ENCODE measurements at regions not wholly inside any gene's neighbourhood (a gene's known extent, or its start where the extent isn't known, plus 50 kb on each side); places are given as distances from the start of the nearest gene placed in this dataset.

DNA sequence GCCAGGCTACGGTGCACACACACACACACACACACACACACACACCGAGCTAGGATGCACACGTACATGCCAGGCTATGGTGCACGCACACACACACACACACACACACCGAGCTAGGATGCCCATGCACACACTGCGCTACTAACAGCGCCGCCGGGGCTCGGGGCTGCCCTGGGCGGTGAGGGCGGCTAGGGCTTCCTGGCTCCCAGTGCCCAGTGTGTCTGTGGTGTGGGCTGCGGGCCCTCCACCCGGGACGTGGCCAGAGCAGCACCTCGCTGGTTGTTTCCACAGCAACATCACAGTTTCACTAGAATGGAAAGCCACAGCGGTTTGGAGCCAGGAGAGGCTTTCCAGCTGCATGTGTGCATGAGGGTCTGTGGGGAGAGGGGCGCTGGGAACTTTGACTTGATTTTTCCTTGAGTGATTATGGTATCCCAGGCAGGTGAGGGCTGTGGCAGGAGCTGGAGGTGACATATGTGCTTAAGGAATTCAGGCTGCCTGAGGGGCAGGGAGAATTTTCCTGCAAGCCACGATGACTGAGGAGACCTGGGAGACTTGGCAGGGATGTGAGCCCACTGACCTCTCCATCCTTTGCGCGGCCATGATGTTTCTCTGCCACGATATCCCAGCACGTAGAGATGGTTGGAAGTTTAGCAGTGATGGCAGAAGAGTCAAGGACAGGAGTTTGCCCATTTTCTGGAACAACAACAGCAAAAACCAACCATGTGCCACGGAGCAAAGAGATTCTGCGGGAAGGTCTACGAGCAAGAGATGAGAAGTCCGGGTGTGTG is 195.9 kb downstream of the SNX19 start:
- no peak for DNase-seq

- no peak for DNase-seq
Measured at GRCh38 chr11:130721023-130721681, 195.1 kb downstream of the SNX19 start.

- DNase-seq: no peak
Measured at GRCh38 chr11:130721736-130722135, 194.5 kb downstream of the SNX19 start.

DNA sequence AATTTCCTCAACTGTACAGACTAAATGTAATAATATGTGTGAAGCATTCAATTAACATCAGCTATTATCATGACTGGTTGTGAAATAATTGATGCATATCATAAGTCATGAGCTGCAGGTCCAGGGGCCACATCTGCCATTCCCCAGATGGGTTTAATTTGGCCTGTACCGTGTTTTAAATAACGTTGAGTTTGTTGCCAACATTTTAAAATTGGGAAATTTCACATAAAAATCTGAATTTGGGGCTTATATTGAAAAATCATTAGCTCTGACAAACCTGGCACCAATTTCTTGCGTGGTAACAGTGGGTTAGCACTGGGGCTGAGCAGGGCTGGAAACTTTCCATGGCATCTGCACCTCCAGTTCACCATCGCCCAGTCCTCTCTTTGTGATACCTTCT is 193.9 kb downstream of the SNX19 start:
- DNase-seq: no peak

DNA sequence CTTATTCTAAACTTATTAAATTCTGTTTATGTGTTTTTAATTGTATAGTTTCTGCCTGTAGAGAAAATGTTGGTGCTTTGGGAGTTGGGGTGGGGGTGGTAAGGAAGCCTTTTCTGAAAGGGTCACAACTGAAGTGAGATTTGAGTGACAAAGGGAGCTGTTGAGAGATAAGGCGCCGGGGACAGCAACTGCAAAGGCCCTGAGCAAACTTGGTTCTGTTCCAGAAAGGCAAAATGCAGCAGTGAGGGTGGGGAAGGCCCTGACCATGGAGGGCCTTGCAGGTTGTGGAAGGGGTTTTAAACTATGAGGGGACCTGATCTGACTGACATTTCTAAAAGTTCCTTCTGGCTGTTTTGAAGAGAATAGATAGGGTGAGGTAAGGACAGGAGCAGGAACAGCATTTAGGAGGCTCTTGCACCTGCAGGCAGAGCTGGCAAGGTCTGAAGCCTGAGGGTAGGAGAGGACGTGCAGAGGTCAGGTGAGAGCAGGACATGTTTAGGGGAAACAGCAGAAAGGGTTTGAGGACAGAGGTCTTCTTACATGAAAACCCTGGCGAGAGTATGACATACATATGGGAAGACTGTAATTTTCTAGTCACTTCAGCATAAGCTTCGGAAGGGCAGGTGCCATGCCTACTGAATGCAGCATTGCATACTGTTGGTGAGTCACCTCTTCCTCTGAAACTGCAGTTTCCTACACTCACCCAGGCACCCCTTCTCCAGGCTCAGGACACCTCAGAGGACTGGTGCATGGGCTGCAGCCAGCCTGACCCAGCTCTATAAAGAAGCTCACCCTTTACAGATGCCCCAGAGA is 190.7 kb downstream of the SNX19 start:
- no peak for DNase-seq

DNA sequence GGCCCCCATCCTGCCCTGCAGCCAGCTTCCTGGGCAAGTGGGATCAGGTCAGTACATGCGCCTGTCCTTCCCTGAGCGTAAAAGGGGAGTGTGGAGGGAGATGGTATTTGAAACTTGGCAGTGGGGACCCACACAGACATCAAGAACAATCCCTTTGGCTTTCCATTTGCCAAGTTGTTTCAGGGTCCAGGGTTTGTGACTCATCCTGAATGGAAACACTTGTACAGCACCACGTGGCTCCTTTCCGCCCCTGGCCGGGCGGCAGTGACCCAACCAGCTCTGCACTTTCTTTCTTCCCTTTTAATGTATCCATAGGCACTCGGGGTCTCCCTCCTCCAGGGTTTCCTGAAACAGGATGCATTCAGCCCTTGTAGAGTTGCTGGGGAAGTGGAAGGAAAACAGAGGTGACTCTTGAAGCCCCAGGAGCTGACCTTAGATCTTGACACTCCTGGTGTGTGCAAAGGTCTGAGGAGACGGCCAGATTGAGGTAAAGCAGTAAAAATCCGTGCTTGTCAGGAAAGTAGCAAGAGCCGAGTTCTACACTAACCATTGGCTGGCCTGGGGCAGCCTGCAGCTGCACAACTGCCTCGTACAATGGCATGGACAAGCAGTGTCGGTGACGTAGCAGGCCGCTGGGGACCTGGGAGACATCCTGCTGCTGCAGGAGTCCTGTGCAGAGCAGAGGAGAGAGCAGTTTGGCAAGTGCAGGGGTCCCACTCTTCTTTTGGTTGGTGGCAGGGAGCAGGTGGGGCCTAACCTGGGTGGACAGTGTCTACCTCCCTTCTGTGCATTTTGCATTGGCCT is 189.8 kb downstream of the SNX19 start:
- DNase-seq: no peak

DNA sequence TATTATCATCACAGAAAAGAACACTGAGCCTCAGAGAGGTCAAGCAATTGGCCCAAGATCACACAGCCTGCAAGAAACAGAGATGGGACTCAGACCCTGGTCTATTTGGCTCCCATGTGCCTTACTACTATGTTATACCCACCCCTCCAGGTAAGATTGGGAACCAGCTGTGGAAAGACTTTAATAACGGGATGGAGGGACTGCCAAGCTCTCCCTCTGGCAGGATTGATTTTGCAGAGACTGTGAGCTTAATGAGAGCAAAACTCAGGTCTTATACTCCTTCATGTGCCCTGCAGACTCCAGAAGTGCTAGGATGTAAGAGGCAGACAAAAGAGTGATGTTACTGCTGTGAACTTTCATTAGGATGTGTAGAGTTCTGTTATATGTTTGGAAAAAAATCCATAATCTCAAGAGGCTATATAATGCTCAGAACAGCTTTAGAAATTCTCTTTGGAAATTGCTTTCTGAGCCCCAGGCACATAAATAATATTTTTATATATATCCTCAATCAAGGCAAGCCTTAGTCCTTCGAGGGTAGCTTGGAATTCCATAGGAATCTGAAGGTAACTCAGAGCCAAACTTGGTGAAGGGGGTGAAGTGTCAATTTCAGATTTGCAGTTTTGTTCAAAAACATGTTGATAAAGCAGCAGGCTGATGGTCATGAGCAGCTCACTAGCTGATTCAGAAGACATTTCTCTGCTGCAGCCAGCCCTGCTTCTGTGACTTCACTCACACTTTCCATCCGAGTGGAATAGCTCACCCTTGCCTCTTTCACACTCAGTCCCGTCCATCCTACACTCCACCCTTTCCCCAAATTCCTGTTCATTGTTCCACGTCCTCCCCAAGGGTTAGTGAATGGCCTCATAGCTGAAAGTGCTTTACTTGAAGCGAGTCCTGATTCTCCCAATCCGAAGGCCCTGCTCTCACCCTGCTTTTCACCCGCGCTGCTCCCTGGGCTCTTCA is 188.8 kb downstream of the SNX19 start:
- no peak for DNase-seq

DNA sequence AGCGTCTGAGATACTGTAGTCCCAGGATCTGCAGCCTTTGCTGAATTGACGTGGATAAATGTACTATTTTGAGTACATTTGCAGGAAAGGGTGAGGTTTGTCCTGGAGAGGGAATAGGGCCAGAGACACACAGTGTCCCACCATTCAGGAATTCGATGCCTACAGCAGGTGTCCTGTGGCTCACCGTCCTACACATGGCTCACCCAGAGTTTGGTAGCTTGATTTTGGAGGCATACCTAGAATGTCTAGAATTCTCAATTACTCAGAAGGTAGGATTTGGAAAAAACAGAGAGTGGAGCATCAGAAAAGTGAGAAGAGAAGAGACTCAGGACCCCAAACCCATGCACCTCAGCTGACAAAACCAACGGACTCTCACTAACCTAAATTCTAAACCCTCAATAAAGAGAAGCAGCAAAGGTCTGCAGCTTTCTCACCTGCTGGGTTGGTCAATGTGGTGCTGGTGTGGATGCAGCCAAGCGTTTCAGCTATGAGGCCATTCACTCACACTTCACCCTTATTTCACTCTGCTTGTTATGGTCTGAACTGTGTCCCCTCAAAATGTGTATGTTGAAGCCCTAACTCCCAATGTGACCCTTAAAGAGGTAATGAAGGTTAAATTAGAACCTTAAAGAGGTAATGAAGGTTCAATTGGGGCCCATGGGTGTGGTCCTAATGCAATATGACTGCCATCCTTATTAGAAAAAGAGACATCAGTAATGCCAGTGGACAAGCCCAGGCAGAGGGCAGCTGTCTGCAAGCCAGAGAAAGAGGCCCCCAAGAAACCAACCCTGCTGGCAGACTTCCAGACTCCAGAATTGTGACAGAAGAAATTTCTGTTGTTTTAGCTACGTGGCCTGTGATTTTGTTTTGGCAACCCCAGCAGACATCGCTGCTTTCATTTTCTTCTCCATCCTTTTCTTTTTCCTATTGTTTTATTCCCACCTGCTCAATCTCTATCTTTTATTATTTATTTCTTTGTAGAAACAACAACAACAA is 187.8 kb downstream of the SNX19 start:
- no peak for DNase-seq

DNA sequence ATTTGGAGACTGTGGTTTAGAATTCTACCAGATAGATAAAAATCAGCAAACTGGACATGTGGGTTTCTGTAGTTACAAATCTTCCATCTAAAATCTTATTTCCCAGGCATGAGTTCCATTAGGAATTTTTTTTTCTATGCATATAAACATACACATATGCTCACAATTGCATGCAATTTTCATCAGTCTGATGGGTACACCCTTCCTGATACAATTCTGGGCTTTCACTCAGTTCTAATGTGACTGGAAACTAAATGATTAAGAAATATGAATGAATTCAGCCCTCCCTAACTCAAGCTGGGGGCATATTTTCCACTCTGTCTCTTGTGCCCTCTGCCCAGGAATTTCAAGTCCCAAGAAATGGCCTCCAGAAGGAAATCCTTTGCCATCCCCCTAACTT is 187.1 kb downstream of the SNX19 start:
- DNase-seq: no peak

GRCh38 chr11:130729678-130730300 is 186.5 kb downstream of the SNX19 start:
- no peak for DNase-seq

- no peak for DNase-seq
Measured at GRCh38 chr11:130731401-130731800, 184.9 kb downstream of the SNX19 start.

- DNase-seq: no peak
Measured at GRCh38 chr11:130732476-130732875, 183.8 kb downstream of the SNX19 start.

DNA sequence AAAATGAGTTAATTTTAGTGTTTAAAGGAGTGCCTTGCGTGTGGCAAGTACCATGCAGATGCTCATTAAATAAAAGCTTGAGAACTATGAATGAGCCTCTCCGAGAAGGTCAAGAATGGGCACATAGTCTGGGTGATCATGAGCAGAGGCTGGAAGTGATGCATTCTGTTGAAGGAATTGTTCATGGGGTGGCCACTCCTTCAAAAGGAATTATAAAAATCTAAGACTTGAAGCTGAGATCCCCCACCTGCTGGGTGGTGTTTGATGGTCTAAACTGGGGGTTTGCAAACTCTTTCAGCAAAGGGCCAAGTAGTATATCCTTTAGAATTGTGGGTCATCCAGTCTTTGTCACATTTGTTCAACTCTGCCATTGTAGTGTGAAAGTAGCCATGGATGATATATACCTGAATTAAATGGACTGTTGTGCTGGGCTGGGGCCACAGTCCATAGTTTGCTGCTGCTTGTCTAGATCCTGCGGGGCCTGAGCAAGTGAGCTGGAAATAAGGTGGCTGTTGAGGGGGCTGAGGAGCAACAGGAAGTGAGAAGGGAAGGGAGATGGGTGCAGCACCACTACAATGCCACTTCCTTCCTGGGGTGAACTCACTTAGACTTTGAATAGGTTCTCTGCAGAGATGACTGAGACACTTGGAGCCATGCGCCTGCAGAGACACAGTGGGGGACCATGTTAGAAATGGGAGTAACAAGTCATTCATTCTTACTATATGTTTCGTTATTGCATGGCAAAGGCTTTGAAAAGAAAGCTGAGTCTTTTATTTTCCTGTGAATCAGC is 179.0 kb downstream of the SNX19 start:
- DNase-seq: no peak

DNA sequence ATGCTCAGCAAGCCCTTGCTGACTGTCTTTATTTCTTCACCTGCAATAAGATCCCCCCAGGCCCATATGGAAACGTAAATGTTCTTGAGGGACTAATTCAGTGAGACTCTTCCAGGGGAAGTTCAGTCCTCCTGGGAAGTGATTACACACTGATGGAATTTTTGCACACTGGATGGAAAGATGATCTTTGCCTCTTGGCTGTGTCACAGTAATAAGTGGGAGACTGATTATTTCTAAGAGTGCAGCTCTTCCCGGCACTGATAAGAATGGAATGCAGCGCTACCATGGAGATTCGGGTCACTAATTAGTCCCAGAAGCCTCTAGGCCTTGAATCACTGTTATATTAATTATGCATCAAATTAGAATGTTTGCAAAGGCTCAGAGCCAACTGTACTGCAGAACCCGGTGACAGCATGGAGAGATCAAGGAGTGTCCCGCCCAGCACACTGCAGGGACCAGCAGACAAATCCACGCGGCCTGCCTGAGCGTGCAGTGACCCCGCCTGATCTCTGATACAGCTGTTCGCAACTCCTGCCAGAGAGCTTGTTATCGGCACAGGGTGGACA is 178.3 kb downstream of the SNX19 start:
- no peak for DNase-seq

DNA sequence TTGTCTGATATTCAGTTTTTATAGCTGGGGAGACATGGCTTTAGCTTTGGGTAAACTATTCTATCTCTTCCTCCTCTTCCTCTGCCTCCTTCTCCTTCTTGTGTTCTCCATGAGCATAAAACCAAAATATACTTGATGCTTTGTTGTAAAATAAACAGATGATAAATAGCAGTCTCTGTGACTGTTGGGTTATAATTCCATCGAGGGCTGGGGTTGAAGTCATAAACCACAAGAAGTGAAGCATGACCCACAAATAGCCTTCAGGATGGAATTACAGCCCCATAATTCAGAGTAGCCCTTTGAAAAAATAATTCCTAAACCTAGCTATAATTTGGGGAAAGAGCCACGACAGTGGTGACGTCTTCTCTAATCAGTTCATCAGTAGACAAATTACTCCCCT is 177.7 kb downstream of the SNX19 start:
- DNase-seq: no peak

GRCh38 chr11:130740819-130741218 is 175.5 kb downstream of the SNX19 start:
- no peak for DNase-seq

DNA sequence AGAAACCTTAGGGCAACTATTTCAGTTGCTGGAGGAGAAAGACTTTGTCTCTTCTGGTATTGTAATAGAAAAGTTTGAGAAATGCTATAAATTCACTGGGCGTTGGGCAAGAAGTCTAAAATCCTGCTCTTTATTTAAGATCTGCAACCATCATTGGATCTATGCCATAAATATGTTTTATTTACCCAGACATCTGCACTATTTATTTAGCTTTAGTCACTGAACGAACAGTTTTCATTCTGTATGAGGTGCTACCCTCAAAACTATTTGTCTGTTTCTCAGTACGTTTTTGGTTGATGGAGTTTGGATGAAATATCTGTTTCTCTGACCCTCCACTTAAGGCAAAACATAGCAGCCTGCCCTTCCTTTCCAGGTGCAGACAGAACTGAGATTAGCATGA is 171.5 kb downstream of the SNX19 start:
- DNase-seq: no peak

DNA sequence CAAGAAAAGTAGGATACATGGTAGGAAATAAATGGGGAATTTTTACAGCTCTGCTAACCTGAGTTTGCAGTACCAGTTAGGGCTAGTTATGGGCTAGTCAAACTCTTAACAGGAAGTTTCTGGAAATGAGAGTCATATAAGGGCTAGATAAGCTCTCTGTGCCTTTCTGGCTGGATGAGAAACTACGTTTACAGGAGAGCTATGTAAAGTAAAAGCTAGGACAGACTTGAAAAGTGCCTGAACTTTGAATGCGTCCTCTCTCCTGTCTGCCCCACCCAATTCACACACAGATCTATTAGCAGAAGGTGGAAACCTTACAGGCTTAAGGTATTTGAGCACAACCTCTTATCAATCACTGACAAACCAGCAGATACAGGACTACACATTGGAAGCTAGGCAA is 167.1 kb downstream of the SNX19 start:
- no peak for DNase-seq

Measured in NCI-H2029 treated with DMSO at 0.1 percent for 48 hours (cell line).